ENCODE measurements at regions not wholly inside any gene's neighbourhood (a gene's known extent, or its start where the extent isn't known, plus 50 kb on each side); places are given as distances from the start of the nearest gene placed in this dataset.
"Not testable (repeated sequence)": the region's sequence is repeated elsewhere in the genome, so short reads cannot be mapped to it uniquely, and the experiment has no call there.

DNA sequence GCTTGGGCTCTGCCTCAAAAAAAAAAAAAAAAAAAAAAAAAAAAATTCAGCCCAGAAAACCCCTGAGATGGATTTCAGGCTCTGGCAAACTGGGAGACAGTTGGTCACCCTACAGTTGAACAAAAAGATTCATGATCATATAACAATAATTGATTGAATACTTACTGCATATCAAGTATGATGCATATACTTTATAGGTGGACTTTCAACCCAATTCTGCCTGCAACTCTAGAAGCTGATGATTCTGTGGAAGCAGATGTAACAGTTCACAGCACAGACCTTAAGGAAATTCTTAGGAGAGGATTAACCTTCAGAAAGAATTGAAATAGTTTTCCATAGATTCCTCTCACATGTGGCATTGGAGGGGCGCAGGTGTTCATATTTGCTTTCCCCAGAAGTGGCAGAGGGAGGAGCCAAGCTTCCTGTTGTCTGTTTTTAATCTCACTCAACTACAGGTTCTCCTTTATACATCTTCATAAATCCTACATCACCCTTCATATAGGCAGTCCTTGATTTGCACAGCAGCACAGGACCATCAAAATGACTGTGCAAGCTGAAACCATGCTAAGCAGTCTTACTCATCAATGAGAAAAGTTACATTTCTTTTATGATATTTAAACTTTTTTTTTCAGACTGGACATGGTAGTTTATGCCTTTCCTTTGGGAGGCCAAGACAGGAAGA lies 149.4 kb upstream of the KLF3 start:
- no peak for DNase-seq (ENCODE audit: low read depth in 2 of 2)

GRCh38 chr4:38516190-38516589 lies 147.8 kb upstream of the KLF3 start:
- DNase-seq (ENCODE audit: low read depth in 2 of 2) = no peak

DNA sequence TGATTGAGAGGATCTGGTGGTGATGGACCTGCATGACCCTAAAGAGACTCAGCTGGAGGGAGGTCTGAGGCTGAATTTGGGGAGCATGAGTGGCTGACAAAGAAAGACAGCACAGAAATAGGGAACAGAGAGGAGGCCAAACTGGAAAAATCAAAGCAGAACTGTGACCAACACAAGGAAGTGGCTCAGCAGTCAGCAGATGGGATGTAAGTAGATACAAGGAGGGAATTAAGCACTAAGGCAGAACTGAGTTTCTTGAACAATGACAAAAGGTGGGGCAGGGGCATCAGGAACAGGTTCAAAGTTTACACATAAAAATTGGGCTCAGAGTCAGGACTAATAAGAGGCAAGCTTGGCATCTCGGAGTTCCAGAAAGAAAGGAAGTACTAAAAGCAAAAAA lies 144.3 kb upstream of the KLF3 start:
- no peak for DNase-seq (ENCODE audit: low read depth in 2 of 2)

- no peak for DNase-seq (ENCODE audit: low read depth in 2 of 2)
Measured at GRCh38 chr4:38523054-38523453, 140.9 kb upstream of the KLF3 start.

DNA sequence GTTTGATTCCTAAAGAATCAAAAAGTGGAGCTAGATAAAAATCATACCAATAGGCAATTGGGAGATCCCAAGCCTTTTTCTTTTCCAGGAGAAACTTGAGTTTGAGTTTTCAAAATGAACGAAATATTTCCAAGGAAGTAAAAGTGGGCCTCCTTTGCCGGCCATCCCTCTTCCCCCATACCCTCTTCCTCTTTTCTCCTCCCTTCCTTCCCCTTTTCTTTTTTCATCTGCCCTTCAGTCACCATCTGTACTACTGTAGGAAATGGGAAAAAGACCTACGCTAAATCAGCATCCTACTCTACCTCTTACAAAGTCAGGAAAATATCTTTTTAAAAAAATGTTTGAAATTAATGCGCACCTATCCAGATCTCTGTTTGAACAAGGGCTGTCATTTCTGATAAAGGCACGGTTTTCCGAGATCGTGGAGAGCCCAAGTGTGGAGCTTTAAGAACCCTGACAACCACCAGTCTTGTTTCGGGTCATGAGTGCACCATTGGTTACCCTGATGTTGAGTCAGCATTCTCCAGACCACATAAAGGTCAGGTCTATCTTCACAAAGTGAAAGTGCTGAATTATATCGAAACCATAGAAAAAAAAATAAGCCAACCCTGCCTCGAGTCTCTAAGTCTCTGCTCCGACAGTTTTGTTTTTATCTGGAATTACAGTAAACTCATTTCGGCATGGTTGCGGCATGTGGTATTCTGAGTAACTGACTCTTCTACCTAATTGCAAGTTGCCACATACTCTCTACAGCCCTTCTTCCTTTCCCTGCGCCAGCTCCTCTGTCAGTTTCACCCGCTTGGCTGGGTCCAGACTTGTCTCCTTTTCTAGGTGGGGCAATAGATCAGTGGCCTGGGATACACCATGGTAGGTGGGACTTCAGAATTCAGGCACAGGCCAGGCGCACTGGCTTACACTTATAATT lies 140.2 kb upstream of the KLF3 start:
- peak; percentile 17 to 46 for DNase-seq (ENCODE audit: low read depth in 2 of 2)

- no peak for DNase-seq (ENCODE audit: low read depth in 2 of 2)
Measured at GRCh38 chr4:38526412-38526811, 137.6 kb upstream of the KLF3 start.

DNA sequence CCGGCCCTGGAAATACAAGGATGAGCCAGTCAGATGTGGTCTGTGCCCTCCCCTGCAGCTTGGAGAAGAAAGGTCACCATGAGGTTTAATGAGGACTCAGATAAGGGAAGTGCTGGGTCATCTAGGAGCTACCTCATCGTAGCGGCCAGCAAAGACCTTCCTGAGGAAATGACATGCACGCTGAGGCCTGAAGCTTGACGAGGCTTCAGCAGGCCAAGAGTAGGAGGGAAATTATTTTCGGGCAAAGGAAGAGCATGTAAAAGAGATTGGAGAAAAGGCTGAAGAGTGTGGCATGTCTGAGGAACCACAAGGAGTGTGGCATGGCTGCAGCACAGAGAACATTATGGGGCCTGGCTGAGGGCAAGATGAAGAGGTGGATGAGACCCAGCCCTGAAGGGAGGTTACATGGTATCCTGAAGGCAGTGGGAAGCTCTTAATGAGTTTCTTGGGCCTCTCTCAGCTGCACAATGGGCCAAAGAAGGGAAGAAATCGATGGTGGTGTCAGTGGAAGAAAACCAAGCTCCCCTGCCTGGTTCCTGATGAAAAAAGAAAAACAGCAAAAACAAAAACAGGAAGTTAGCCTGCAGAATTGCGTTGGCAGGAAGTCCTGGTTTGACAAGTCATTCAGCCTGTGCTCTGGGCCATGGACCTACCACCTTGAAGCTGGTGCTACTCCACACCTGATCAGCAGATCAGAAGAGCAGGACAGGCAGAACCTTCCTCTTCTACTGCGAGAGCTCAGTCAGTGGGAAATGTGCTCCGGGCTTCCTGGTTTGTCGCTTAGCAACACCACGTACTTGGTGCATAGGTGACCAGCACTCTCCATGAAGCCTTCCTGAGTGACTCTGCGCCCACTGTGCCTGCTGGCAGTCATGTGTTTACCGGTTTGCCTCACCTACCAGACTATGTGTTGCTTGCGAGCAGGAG lies 134.5 kb upstream of the KLF3 start:
- DNase-seq (ENCODE audit: low read depth in 2 of 2) = peak; percentile 37

GRCh38 chr4:38530486-38530885 lies 133.5 kb upstream of the KLF3 start:
- DNase-seq (ENCODE audit: low read depth in 2 of 2) = no peak

GRCh38 chr4:38531141-38531727 lies 132.8 kb upstream of the KLF3 start:
- DNase-seq (ENCODE audit: low read depth in 2 of 2) = no peak

DNA sequence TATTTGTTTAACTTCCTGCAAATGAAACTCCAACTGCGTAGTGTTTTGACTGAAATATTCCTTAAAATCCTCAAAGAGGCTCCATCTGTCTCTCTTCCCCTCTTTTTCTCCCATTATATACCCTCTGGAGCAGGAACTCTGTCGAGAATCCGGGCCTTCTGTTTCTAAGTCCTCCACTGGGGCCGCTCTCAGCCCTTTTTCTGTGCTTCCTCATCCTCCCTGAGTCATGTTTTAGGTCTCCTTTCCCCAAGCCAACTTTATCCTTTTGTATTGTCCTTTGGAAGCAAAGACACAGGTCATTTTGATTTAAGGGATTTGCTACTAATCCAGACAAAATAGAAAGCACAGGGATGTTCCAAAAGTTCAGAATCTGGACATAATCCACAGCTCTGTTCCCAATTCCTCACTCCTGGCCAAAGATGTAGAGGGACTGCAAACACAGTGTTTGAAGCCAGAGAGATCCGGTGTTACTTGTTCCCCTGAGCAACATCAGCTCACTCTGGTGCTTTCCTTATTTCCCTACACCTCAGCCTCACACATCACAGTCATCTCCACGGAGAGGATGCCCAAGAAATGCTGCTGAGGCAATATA lies 131.0 kb upstream of the KLF3 start:
- DNase-seq (ENCODE audit: low read depth in 2 of 2) = no peak

- DNase-seq (ENCODE audit: low read depth in 2 of 2) = no peak
Measured at GRCh38 chr4:38534344-38535045, 129.5 kb upstream of the KLF3 start.

- DNase-seq (ENCODE audit: low read depth in 2 of 2) = not testable (repeated sequence)
Measured at GRCh38 chr4:38535071-38535470, 128.9 kb upstream of the KLF3 start.

- no peak for DNase-seq (ENCODE audit: low read depth in 2 of 2)
Measured at GRCh38 chr4:38535717-38536116, 128.3 kb upstream of the KLF3 start.

DNA sequence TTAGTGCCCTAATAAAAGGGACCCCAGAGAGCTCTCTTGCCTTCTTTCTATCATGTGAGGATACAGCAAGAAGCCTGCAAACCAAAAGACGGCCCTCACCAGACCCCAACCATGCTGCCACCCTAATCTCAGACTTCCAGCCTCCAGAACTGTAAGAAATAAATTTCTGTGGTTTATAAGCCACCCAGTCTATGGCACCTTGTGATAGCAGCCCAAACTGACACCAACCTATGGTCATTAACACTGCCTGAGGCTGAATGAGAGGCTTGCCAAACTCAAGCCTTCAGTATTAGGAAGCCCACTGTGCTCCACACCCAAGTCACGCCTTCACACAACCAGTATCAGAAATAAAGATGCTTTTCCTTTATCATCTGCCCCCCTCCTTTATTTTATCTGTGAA lies 127.3 kb upstream of the KLF3 start:
- DNase-seq (ENCODE audit: low read depth in 2 of 2) = no peak

DNA sequence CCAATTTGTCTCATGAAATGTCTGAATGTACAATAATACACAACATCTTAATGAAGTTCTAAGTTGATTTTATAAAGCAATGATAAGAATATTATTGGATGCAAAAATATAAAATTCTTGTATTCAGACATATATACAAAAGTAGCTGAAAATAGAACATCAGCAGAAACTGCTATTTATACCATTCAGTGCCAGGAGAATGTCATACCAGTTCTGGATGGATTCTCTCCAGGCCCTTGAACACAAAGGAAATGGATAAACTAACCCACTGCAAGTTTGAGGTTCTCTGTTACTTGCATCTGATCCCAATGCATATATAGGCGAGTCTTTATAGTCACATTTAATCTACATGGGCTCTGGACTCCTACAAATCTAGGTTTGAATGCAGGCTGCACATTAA lies 126.3 kb upstream of the KLF3 start:
- DNase-seq (ENCODE audit: low read depth in 2 of 2) = no peak

DNA sequence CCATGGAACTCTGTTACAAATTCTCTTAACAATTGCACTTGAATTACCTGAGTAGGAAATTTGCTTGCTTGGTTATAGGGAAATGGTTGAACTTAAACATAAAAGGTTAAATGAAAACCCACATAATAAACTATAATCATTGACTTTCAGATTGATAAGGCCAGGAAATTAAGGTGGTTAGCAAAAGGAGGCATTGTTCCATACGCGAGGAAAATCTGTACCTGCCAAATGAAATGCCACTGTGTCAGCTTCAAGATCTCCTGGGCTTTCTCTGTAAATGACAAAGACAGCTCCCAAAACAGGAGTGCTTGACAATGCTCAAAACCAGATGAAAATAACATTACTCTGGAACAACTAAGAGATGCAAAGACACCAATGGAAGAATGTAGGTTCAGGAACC lies 125.5 kb upstream of the KLF3 start:
- no peak for DNase-seq (ENCODE audit: low read depth in 2 of 2)

DNA sequence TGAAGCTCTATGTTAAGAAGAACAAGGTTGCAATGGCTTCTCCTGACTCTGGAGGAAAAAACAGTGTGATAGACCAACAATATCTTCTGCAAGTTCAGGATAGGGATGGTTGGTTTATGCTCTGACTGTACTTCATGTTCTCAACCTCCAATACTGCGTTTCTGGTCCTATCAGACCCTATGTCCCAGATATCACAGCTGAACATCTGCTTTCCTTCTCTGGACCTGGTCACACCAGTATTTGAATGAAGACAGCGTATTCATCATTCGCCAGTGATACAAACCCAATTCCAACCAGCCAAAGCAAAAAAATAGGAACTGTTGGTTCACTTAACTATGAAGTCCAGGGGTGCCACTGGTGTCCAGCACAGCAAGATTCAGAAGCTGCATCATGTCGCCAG lies 124.5 kb upstream of the KLF3 start:
- DNase-seq (ENCODE audit: low read depth in 2 of 2) = no peak

DNA sequence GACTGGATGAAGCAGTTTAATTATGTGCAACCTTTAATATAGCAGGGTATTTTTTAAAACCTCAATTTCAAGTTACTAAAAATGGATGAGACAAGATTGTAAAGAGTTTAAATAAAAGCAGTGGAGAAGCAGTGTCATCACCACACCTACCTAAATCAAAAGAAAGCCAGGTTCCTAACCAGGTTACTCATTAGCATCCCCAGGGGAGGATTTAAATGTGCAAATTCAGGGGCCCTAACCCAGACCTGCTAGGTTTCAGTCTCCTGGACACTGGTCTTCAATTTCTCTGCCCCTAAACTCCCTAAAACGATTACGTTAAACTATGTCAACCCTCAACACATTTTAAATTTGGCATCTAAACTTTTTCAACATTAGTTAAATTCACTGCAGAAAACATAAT lies 116.9 kb upstream of the KLF3 start:
- no peak for DNase-seq (ENCODE audit: low read depth in 2 of 2)

- no peak for DNase-seq (ENCODE audit: low read depth in 2 of 2)
Measured at GRCh38 chr4:38548256-38548655, 115.7 kb upstream of the KLF3 start.

GRCh38 chr4:38559374-38559773 lies 104.6 kb upstream of the KLF3 start:
- DNase-seq (ENCODE audit: low read depth in 2 of 2) = no peak

DNA sequence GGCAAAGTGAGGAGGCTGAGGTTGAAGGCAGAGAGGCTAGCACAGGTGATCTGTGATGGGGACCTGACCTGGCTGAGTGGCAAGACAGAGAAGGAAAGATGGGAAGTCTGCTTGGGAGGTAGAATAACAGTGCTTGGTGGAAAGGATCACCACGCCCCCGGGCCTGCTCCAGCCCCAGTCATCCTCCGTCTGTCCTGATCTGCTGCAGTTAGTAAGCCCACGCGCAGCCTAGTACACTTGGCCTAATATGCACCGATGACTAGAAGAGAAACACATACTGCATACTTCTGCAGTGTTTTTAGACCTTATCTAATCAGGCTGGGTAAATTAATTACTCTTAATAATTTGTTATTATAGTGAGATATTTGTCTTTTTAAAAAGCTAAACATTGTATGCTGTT lies 103.7 kb upstream of the KLF3 start:
- no peak for DNase-seq (ENCODE audit: low read depth in 2 of 2)

Data from stimulated activated CD4-positive, alpha-beta T cell treated with anti-CD3 and anti-CD28 coated beads, Interleukin-4, amount 100 ng/mL, for 48 hours (primary cell).